ENCODE measurements at regions not wholly inside any gene's neighbourhood (a gene's known extent, or its start where the extent isn't known, plus 50 kb on each side); places are given as distances from the start of the nearest gene placed in this dataset.

DNA sequence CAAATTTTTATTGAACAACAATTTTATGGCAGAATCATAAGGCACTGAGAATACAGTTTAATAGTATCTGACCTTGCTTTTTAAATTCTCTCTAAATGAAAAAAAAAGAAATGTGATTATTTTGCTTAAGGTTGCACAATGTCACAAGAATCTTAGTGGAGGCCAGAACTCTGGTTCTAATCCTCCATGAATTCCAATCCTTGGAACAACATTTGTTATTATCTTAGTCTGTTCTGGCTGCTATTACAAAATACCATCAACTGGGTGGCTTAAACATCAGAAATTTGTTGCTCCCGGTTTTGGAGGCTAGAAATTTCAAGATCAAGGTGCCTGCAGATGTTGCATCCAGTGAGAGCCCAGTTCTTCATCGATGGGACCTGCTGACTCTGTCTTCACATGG lies 158.2 kb upstream of the POM121L12 start:
- ATAC-seq: no peak

DNA sequence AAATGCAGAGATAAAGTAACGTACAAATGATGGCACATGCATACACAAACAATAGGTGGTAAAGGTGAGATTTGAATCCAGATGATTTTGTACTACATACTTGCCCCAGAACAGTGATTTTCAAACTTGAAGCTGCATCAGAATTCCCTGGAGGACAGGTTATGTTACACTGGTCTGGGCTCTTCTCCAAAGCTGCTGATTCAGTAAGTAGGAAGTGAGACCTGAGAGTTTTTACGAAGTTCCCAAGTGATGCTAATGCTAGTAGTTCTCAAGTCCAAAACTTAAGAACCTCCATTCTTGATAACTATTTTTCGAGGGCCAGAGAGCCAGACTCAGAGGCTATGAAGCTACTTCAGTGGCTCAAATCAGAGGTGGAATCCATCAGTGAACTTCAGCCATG lies 159.0 kb upstream of the POM121L12 start:
- ATAC-seq: no peak

- no peak for ATAC-seq
Observed at GRCh38 chr7:52863652-52864051, 171.8 kb upstream of the POM121L12 start.

GRCh38 chr7:52862321-52862720 lies 173.1 kb upstream of the POM121L12 start:
- no peak for ATAC-seq

- no peak for ATAC-seq
Observed at GRCh38 chr7:52857367-52857766, 178.1 kb upstream of the POM121L12 start.

DNA sequence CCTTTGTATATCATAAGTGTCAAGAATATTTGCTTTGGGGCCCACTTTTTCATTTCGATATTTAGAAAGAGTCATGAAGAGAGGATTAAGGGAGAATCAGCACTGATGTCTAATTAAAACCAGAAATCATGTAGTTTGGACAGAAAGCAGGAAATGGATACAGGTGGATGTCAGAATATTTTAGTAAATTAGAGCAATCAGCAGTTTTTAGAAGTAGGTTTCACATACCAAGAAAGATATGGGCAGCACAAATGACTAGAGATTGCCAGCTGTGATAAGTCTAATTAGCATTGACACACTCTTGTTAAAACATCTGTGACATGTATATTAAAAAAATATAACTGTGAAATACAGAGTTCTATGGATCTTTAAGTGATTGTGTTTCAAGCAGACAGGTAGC lies 180.8 kb upstream of the POM121L12 start:
- no peak for ATAC-seq

DNA sequence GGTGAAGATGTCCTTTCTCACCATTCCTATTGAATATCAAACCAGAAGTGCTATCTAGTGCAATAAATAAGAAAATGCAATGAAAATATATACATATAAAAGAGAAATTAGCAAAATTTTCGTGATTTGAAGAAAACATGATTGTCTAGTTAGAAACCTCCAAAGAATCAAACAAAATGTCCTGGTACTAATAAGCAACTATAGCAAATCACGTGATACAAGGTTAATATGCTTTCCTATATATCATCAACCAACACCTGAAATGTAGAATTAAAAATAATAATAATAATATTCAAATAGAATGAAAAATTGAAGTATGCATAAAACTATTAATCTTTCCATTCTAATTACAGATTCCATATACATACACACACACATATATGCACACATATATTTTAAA lies 183.9 kb upstream of the POM121L12 start:
- no peak for ATAC-seq

- ATAC-seq: no peak
Observed at GRCh38 chr7:52843436-52843835, 192.0 kb upstream of the POM121L12 start.

GRCh38 chr7:52842202-52842900 lies 193.1 kb upstream of the POM121L12 start:
- no peak for ATAC-seq

- no peak for ATAC-seq
Observed at GRCh38 chr7:52838981-52839411, 196.4 kb upstream of the POM121L12 start.

DNA sequence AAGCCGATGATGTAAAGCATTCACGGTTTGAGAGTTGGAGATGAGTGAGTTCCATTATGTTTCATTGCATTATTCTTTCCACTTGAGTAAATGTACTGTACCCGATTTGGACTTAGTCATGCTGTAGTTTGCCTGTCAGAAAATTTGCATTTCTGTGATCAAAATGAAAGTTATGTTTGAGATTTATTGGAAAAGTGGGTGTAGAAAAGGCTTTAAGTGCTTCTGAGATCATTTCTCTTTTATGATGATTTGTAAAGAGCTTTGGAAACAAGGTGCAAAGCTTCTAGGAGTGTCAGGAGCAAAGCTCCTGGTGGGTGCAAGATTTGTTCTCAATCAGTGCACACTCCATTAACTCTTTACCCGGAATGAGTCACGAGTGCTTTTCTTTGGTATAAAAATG lies 204.1 kb upstream of the POM121L12 start:
- no peak for ATAC-seq

DNA sequence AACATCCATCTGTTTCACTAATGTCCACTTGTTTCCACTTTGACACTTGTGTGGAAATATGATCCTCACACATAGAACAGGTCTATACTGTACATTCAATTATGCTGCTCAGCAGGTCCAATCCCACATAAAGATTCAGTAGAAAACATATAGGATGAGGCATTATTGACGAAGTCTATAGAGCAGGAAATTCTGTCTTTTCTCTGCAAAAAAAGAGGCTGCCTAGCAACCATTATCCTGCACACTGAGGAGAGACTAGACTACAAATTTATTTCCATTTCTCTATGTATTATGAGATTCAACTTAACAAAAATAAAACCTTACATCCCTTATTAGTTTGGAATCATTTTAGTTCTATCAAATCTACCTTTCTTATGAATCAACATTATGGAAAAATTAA lies 204.6 kb upstream of the POM121L12 start:
- ATAC-seq: no peak

GRCh38 chr7:52826515-52827265 lies 208.7 kb upstream of the POM121L12 start:
- ATAC-seq: no peak

DNA sequence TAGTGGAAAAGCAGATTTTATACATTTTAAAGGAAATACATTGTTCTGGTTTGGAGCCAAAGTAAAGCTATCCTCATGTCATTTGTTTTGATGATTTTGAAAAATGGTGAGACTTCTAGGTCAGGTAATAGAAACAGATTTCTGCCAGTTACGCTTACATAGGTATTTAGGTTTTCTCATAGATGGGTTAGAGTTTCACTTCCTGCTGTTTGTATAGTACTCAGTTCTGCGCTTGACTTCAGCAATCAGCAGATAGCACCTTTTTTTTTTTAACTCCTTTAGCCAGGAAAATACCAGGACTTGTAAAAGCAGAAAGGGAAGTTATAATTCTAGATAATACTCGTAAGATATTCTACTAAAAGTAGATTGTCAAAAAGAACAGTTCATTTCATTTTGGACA lies 209.8 kb upstream of the POM121L12 start:
- ATAC-seq: no peak

- ATAC-seq: no peak
Observed at GRCh38 chr7:52811537-52811936, 223.9 kb upstream of the POM121L12 start.

DNA sequence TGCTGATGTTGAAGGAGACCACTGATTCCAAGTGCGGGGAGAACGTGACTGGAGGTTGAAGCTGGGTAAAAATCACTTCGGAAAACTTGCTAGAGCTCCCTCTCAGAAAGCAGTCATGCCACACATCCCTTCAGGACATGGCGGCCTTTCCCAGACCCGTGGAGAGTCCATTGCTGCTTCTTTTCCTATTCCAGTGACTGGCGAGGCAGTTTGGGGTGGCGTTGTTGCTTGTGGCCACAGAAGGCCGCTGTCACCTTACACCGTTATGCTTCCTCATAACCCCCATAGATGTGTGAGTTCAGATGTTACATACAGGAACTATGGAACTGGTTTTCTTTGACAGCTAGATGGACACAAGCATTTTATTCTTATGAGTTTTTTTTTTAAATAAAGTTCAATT lies 235.6 kb upstream of the POM121L12 start:
- no peak for ATAC-seq

GRCh38 chr7:52797801-52798200 lies 237.6 kb upstream of the POM121L12 start:
- ATAC-seq: no peak

DNA sequence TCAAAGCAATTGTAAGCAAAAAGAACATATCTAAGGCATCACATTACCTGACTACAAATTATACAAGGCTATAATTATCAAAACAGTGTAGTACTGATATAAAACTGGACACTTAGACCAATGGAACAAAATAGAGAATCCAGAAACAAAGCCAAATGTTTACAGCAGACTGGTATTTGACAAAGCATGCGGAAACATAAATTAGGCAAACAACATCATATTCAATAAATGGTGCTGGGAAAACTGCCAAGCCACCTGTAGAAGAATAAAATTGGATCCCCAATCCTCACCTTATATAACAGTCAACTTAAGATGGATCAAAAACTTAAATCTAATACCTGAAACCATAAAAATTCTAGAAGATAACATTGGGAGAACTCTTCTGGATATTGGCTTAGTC lies 240.8 kb upstream of the POM121L12 start:
- ATAC-seq: no peak

DNA sequence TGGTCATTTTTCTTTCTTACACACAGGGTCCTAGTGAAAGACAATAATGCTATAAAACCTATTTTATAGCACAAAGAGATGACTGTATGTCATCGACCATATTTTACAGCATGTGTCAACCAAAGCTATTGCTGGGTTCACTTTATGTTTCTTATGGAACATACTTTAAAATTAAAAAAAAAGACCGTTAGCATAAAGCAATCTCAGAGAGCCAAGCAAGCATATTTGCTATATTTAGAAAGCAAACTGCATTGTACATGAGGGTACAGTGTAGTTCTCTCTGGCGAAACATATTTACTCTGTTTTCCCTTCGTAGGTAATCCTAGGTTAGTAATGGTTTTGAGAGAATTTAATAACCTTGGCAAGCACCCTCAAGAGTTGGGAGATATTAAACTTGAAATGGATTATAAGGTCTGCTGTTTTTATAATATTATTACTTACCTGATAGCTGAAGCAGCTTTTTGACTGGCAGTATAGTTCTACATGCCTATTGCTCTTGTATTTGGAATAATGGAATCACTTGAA lies 244.2 kb upstream of the POM121L12 start:
- ATAC-seq: no peak

GRCh38 chr7:52786174-52786573 lies 249.3 kb upstream of the POM121L12 start:
- ATAC-seq: no peak

DNA sequence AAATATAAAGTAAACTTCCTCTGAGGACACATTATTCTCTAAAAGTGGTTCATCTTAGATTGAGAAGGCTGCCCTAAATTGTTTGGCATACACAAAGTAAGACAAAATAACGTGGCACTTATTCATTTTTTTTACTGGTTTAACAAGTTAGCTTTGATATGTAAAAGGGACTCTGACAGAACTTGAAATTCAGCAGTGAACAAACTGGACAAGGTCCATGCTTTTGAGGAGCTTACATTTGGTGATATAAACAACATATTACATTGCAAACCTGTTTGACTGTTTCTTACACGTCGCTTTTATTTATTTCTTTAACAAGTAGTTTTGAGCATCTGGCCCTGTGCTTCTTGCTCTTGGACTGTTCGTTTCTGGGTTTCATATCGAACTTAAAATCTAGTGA lies 253.1 kb upstream of the POM121L12 start:
- ATAC-seq: no peak

- ATAC-seq: no peak
Observed at GRCh38 chr7:52781250-52781649, 254.2 kb upstream of the POM121L12 start.

GRCh38 chr7:52779004-52779403 lies 256.4 kb upstream of the POM121L12 start:
- no peak for ATAC-seq

All from activated CD4-positive, CD25-positive, alpha-beta regulatory T cell treated with anti-CD3 and anti-CD28 coated beads, Interleukin-2, amount 50 U/mL, for 24 hours (primary cell).